Spleen (tissue), 11 donors: ENCODE measurements at regions not wholly inside any gene's neighbourhood (a gene's known extent, or its start where the extent isn't known, plus 50 kb on each side); places are given as distances from the start of the nearest gene placed in this dataset.
"Not testable (repeated sequence)": the region's sequence is repeated elsewhere in the genome, so short reads cannot be mapped to it uniquely, and the experiment has no call there.

Experiments used
- DNase-seq: peaks from one replicate; pipeline ENCODE4 v3.0.0-alpha.2; 2020
- H3K27ac ChIP-seq, 8 donors: fragments of 200-600 bp; sonication (generic) in 7 of 8; 1 replicate in 4 of 8; 2 replicates in 4 of 8; pipeline versions ENCODE4 v1.5.0 to v1.8.0; 2016 to 2021; ENCODE audit warnings: inconsistent platforms in 4 of 8, mild to moderate bottlenecking in 4 of 8, moderate library complexity in 1 of 8
- H3K27me3 ChIP-seq, 7 donors: fragments of 200-600 bp; sonication (generic) in 6 of 7; replicated peaks in 1 of 7; 1 replicate in 4 of 7; 2 replicates in 3 of 7; pipeline versions ENCODE4 v1.5.0 to v1.8.0; 2016 to 2021; ENCODE audit warnings: inconsistent platforms in 3 of 7, mild to moderate bottlenecking in 1 of 7
- H3K36me3 ChIP-seq, 6 donors: fragments of 200-600 bp; sonication (generic) in 5 of 6; 1 replicate in 4 of 6; 2 replicates in 2 of 6; pipeline versions ENCODE4 v1.5.0 to v1.8.0; 2016 to 2021; ENCODE audit warnings: inconsistent platforms in 2 of 6
- H3K4me1 ChIP-seq, 6 donors: fragments of 200-600 bp; sonication (generic) in 5 of 6; 1 replicate in 3 of 6; 2 replicates in 3 of 6; pipeline versions ENCODE4 v1.5.0 to v1.8.0; 2016 to 2021; ENCODE audit warnings: inconsistent platforms in 3 of 6
- H3K4me3 ChIP-seq, 8 donors: fragments of 200-600 bp; sonication (generic) in 7 of 8; 1 replicate in 4 of 8; 2 replicates in 4 of 8; pipeline versions ENCODE4 v1.5.0 to v1.8.0; 2016 to 2021; ENCODE audit warnings: inconsistent platforms in 4 of 8, mild to moderate bottlenecking in 4 of 8, moderate library complexity in 2 of 8
- H3K9me3 ChIP-seq, 8 donors: fragments of 200-600 bp; sonication (generic) in 7 of 8; 1 replicate in 4 of 8; 2 replicates in 4 of 8; pipeline versions ENCODE4 v1.5.0 to v1.8.0; 2016 to 2021; ENCODE audit warnings: inconsistent platforms in 4 of 8
- POLR2A ChIP-seq, 3 donors: fragments of 450-650 bp; IDR thresholded peaks; one replicate each; pipeline ENCODE4 v1.5.1; 2017; ENCODE audit warnings: antibody characterized with exemption in 3 of 3, mild to moderate bottlenecking in 1 of 3
- POLR2AphosphoS5 ChIP-seq, 3 donors: sonication (generic); formaldehyde crosslinking; IDR thresholded peaks; one replicate each; pipeline ENCODE4 v1.5.1; 2017; ENCODE audit warnings: antibody characterized with exemption in 3 of 3
- WGBS, 5 donors: extraction: QIAGEN DNeasy Blood & Tissue Kit in 3 of 5; methylation state at CpG; one replicate each; pipeline versions ENCODE4 v1.1.5 to v1.1.7; 2013 to 2018; 5-methylcytosine and 5-hydroxymethylcytosine counted together
- intact Hi-C: fragments of 100-400 bp; cut with DNase I; formaldehyde crosslinking; loops from one replicate; pipeline ENCODE4 v1.15.0; 2023; ENCODE audit warnings: low total_unique reads
- TF ChIP-seq, protein P1 (sequence below), 11 experiments: fragments of 200-600 bp in 7 of 11; fragments of 450-650 bp in 4 of 11; sonication (generic) in 4 of 11; IDR thresholded peaks in 8 of 11; conservative IDR thresholded peaks in 3 of 11; 1 replicate in 7 of 11; 2 replicates in 4 of 11; pipeline versions ENCODE4 v1.4.0 to v1.8.0; 2016 to 2021; ENCODE audit warnings: antibody characterized with exemption in 11 of 11, inconsistent platforms in 4 of 11, mild to moderate bottlenecking in 1 of 11
- donor health status: healthy with polysubstance abuse.
- donor health status: DM: no; HTN: no; CAD: no; lungs with moderate emphysema.
- donor health status: DM: no; HTN: no; CAD: no.
- donor health status: Bipolar disorder and iron deficiency.
- donor health status: healthy.
- donor health status: DM: no; HTN: no; CAD: no.
- donor health status: DM: yes; HTN: yes; CAD: no.

- H3K9me3 ChIP-seq = no peaks in the 10 kb centered on the region
- no peak overlapping the region for H3K27ac ChIP-seq
- no peak overlapping the region for H3K4me3 ChIP-seq
- intact Hi-C loops = no loop called here
- H3K4me1 ChIP-seq = no peaks in the 10 kb centered on the region
- no peaks in the 10 kb centered on the region for H3K27me3 ChIP-seq
- DNase-seq = no peak
- no peak for TF ChIP-seq POLR2A (IDR thresholded peaks at IDR 0.05)
- TF ChIP-seq, protein P1, sequence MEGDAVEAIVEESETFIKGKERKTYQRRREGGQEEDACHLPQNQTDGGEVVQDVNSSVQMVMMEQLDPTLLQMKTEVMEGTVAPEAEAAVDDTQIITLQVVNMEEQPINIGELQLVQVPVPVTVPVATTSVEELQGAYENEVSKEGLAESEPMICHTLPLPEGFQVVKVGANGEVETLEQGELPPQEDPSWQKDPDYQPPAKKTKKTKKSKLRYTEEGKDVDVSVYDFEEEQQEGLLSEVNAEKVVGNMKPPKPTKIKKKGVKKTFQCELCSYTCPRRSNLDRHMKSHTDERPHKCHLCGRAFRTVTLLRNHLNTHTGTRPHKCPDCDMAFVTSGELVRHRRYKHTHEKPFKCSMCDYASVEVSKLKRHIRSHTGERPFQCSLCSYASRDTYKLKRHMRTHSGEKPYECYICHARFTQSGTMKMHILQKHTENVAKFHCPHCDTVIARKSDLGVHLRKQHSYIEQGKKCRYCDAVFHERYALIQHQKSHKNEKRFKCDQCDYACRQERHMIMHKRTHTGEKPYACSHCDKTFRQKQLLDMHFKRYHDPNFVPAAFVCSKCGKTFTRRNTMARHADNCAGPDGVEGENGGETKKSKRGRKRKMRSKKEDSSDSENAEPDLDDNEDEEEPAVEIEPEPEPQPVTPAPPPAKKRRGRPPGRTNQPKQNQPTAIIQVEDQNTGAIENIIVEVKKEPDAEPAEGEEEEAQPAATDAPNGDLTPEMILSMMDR (IDR thresholded peaks at IDR 0.05 in 8 of 11, conservative IDR thresholded peaks at IDR 0.05 in 3 of 11) = no peak
- TF ChIP-seq POLR2AphosphoS5 (IDR thresholded peaks at IDR 0.05) = no peak
- no peaks in the 10 kb centered on the region for H3K36me3 ChIP-seq
- 48 to 84% (median 78%) methylated on average over 2 of the region's 2 CpGs for WGBS, 5 donors
Observed at GRCh38 chr7:81186691-81187090, 267.8 kb upstream of the SEMA3C start.

DNA sequence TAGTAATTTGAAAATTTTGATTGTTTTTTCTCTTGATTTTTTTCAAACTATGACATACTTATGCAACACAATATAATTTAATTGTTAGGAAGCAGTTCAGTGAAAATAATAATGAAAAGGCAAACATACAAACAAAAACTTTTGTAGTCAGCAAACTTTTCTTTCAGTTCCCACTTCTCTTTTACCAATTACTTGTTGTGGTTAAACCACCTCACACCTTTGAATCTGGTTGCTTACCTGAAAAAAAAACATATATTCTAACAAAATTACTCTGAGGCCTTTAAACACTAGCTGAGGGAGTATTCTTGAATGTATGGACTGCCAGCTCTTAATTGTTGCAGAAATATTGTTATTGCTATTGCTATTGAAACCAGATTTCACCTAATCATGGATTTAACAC lies 266.2 kb upstream of the SEMA3C start:
- Histone ChIP-seq H3K27me3 (no peaks in the 10 kb centered on the region), H3K27ac (no peak overlapping the region), H3K36me3 (no peaks in the 10 kb centered on the region), H3K4me1 (no peaks in the 10 kb centered on the region), H3K4me3 (no peak overlapping the region), H3K9me3 (peaks cover 0 to 14% (median 0%) of the 10 kb centered on the region in 8 donors)
- no peak for DNase-seq
- TF ChIP-seq POLR2AphosphoS5 (IDR thresholded peaks at IDR 0.05) = no peak
- no peak for TF ChIP-seq POLR2A (IDR thresholded peaks at IDR 0.05)
- TF ChIP-seq, protein P1 (IDR thresholded peaks at IDR 0.05 in 8 of 11, conservative IDR thresholded peaks at IDR 0.05 in 3 of 11) = no peak
- intact Hi-C loops = no loop called here

DNA sequence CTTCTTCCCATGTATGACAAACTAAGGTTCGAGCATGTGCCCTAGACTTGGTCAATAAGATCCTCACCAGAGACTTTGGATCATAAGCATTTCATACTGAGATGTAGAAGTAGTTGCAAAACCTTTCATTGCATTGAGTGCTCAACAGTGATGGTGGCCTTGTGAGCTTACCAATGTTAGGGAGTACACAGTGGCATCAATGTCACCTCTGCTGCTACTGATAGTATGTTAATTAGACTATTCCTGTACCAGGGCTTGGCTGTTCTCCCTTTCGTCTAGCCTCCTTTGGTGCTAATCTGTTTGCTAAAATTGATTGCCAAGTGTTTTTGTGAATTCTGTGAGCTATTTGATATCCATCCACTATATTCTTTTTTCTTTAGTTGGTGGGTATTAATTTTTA lies 264.5 kb upstream of the SEMA3C start:
- Histone ChIP-seq H3K9me3 (peaks cover 0 to 21% (median 6%) of the 10 kb centered on the region in 8 donors), H3K36me3 (no peaks in the 10 kb centered on the region), H3K27me3 (no peaks in the 10 kb centered on the region), H3K4me3 (no peak overlapping the region), H3K27ac (no peak overlapping the region), H3K4me1 (no peaks in the 10 kb centered on the region)
- intact Hi-C loops = no loop called here
- DNase-seq = no peak
- TF ChIP-seq POLR2AphosphoS5 (IDR thresholded peaks at IDR 0.05) (no peak), POLR2A (IDR thresholded peaks at IDR 0.05) (no peak)
- TF ChIP-seq, protein P1 (IDR thresholded peaks at IDR 0.05 in 8 of 11, conservative IDR thresholded peaks at IDR 0.05 in 3 of 11) = no peak
- WGBS, 5 donors = 71 to 93% (median 82%) methylated on average over 2 of the region's 2 CpGs

DNA sequence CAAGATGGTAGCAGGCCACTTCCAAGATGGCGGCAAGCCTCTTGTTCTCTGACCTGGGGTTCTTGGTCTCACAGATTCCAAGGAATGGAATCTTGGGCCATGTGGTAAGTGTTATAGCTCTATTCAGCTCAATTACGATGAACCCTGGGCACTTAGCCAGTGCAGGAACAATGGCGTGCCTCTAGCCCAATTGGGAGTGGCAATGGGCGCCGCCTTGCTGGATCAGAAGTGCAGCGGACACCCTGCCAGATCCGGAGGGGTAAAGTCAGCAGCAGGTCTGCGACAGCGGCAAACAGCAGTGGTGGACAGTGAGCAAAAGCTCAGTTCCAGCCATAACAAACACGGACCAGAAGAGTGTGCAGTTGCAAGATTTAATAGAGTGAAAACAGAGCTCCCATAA lies 263.2 kb upstream of the SEMA3C start:
- DNase-seq, intact Hi-C loops, H3K36me3 ChIP-seq, H3K4me3 ChIP-seq, H3K27me3 ChIP-seq, H3K4me1 ChIP-seq, H3K27ac ChIP-seq: not testable (repeated sequence)
- peaks cover 0 to 30% (median 10%) of the 10 kb centered on the region in 8 donors for H3K9me3 ChIP-seq
- whole genome bisulfite sequencing, 5 donors = 84 to 93% (median 89%) methylated on average over 8 to 10 of the region's 10 CpGs

DNA sequence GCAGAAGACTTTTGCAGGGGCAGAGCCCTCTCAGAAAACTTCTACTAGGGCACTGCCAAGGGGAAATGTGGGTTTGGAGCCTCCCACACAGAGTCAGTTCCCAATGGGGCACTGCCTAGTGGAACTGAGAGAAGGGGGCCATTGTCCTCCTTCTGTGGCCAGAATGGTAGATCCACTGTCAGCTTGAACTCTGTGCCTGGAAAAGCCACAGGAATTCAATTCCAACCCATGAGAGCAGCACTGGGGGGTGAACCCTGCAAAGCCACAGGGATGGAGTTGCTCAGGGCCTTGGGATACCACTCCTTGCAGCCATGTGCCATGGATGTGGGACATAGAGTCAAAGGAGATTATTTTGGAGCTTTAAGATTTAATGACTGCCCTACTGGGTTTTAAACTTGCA lies 262.2 kb upstream of the SEMA3C start:
- Histone ChIP-seq H3K36me3 (no peaks in the 10 kb centered on the region), H3K9me3 (peaks cover 0 to 30% (median 10%) of the 10 kb centered on the region in 8 donors), H3K27ac (no peak overlapping the region), H3K4me1 (no peaks in the 10 kb centered on the region), H3K27me3 (no peaks in the 10 kb centered on the region), H3K4me3 (no peak overlapping the region)
- TF ChIP-seq, protein P1 (IDR thresholded peaks at IDR 0.05 in 8 of 11, conservative IDR thresholded peaks at IDR 0.05 in 3 of 11) = no peak
- no peak for TF ChIP-seq POLR2A (IDR thresholded peaks at IDR 0.05)
- TF ChIP-seq POLR2AphosphoS5 (IDR thresholded peaks at IDR 0.05) = no peak
- DNase-seq = no peak
- intact Hi-C loops = no loop called here
